ENCODE measurements at regions not wholly inside any gene's neighbourhood (a gene's known extent, or its start where the extent isn't known, plus 50 kb on each side); places are given as distances from the start of the nearest gene placed in this dataset.

DNA sequence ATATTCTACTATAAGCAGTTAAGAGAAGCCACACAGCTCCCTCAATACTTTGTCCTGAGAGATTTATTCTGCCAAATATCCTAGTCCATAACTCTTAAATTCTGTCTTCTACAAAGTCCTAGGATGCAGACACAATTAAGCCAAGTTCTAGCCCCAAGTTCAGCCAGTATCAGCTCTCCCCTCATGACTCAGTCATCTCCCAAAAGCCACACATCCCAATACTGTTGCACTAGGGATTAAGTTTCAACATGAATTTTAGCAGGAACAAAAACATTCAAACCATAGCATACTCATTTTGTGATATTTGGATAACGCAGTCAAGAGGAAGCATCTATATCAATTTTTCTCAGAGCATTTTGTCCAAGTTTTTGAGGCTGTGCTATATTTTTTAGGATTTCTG, 277.4 kb downstream of the FZD1 start:
- no peaks in the 10 kb centered on the region for H3K27me3 Mint-ChIP-seq (ENCODE audit: low read depth)
- peaks cover 13% of the 10 kb centered on the region for H3K4me1 Mint-ChIP-seq
- CTCF ChIA-PET = no interaction called here
- TF ChIP-seq ARID4B (CRISPR knock-in tag; IDR thresholded peaks at IDR 0.05; ENCODE audit: borderline replicate concordance) (no peak), TCF7 (CRISPR knock-in tag; IDR thresholded peaks at IDR 0.05; ENCODE audit: low read depth) (no peak), NR2C2 (CRISPR knock-in tag; IDR thresholded peaks at IDR 0.05) (no peak), AFF4 (CRISPR knock-in tag; IDR thresholded peaks at IDR 0.05; ENCODE audit: borderline replicate concordance) (no peak), ZMAT4 (CRISPR knock-in tag; IDR thresholded peaks at IDR 0.05) (no peak), ZNF219 (CRISPR knock-in tag; IDR thresholded peaks at IDR 0.05; ENCODE audit: borderline replicate concordance) (no peak), SMAD4 (CRISPR knock-in tag; IDR thresholded peaks at IDR 0.05) (no peak), ZNF396 (CRISPR knock-in tag; IDR thresholded peaks at IDR 0.05; ENCODE audit: borderline replicate concordance) (no peak), RORB (CRISPR knock-in tag; IDR thresholded peaks at IDR 0.05) (no peak), HMGA2 (CRISPR knock-in tag; IDR thresholded peaks at IDR 0.05) (no peak), SP1 (CRISPR knock-in tag; conservative IDR thresholded peaks at IDR 0.05) (no peak), GRHL2 (CRISPR knock-in tag; IDR thresholded peaks at IDR 0.05; ENCODE audit: insufficient replicate concordance, severe bottlenecking) (no peak), MLX (CRISPR knock-in tag; IDR thresholded peaks at IDR 0.05) (no peak), NFATC4 (CRISPR knock-in tag; IDR thresholded peaks at IDR 0.05) (no peak)
- TF ChIP-seq, protein P1, sequence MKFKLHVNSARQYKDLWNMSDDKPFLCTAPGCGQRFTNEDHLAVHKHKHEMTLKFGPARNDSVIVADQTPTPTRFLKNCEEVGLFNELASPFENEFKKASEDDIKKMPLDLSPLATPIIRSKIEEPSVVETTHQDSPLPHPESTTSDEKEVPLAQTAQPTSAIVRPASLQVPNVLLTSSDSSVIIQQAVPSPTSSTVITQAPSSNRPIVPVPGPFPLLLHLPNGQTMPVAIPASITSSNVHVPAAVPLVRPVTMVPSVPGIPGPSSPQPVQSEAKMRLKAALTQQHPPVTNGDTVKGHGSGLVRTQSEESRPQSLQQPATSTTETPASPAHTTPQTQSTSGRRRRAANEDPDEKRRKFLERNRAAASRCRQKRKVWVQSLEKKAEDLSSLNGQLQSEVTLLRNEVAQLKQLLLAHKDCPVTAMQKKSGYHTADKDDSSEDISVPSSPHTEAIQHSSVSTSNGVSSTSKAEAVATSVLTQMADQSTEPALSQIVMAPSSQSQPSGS (CRISPR knock-in tag; IDR thresholded peaks at IDR 0.05; ENCODE audit: borderline replicate concordance, low read depth) = no peak
- TF ChIP-seq, protein P2, sequence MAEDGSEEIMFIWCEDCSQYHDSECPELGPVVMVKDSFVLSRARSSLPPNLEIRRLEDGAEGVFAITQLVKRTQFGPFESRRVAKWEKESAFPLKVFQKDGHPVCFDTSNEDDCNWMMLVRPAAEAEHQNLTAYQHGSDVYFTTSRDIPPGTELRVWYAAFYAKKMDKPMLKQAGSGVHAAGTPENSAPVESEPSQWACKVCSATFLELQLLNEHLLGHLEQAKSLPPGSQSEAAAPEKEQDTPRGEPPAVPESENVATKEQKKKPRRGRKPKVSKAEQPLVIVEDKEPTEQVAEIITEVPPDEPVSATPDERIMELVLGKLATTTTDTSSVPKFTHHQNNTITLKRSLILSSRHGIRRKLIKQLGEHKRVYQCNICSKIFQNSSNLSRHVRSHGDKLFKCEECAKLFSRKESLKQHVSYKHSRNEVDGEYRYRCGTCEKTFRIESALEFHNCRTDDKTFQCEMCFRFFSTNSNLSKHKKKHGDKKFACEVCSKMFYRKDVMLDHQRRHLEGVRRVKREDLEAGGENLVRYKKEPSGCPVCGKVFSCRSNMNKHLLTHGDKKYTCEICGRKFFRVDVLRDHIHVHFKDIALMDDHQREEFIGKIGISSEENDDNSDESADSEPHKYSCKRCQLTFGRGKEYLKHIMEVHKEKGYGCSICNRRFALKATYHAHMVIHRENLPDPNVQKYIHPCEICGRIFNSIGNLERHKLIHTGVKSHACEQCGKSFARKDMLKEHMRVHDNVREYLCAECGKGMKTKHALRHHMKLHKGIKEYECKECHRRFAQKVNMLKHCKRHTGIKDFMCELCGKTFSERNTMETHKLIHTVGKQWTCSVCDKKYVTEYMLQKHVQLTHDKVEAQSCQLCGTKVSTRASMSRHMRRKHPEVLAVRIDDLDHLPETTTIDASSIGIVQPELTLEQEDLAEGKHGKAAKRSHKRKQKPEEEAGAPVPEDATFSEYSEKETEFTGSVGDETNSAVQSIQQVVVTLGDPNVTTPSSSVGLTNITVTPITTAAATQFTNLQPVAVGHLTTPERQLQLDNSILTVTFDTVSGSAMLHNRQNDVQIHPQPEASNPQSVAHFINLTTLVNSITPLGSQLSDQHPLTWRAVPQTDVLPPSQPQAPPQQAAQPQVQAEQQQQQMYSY (CRISPR knock-in tag; IDR thresholded peaks at IDR 0.05) = no peak
- TF ChIP-seq, protein P3, sequence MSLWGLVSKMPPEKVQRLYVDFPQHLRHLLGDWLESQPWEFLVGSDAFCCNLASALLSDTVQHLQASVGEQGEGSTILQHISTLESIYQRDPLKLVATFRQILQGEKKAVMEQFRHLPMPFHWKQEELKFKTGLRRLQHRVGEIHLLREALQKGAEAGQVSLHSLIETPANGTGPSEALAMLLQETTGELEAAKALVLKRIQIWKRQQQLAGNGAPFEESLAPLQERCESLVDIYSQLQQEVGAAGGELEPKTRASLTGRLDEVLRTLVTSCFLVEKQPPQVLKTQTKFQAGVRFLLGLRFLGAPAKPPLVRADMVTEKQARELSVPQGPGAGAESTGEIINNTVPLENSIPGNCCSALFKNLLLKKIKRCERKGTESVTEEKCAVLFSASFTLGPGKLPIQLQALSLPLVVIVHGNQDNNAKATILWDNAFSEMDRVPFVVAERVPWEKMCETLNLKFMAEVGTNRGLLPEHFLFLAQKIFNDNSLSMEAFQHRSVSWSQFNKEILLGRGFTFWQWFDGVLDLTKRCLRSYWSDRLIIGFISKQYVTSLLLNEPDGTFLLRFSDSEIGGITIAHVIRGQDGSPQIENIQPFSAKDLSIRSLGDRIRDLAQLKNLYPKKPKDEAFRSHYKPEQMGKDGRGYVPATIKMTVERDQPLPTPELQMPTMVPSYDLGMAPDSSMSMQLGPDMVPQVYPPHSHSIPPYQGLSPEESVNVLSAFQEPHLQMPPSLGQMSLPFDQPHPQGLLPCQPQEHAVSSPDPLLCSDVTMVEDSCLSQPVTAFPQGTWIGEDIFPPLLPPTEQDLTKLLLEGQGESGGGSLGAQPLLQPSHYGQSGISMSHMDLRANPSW (CRISPR knock-in tag; conservative IDR thresholded peaks at IDR 0.05; ENCODE audit: low read depth) = no peak
- H3K9me3 Mint-ChIP-seq = no peaks in the 10 kb centered on the region
- H3K27ac Mint-ChIP-seq = no peak overlapping the region
- ATAC-seq (no peak), DNase-seq (ENCODE audit: low spot score) (no peak)
- POLR2A ChIA-PET = no interaction called here
- H3K4me3 Mint-ChIP-seq = no peak overlapping the region
- no peaks in the 10 kb centered on the region for H3K36me3 Mint-ChIP-seq
